ENCODE measurements at regions not wholly inside any gene's neighbourhood (a gene's known extent, or its start where the extent isn't known, plus 50 kb on each side); places are given as distances from the start of the nearest gene placed in this dataset.

- TF ChIP-seq CTCF (IDR thresholded peaks at IDR 0.05): no peak
- no peak for TF ChIP-seq FOXJ3 (CRISPR knock-in tag; IDR thresholded peaks at IDR 0.05)
- no peak for TF ChIP-seq SIN3A (IDR thresholded peaks at IDR 0.05; ENCODE audit: borderline replicate concordance, low read depth, low read length)
- no peak for TF ChIP-seq RXRA (IDR thresholded peaks at IDR 0.05; ENCODE audit: borderline replicate concordance, low read depth)
- no peak for TF ChIP-seq POLR2AphosphoS5 (IDR thresholded peaks at IDR 0.05; ENCODE audit: low read depth, low read length)
- no peak for TF ChIP-seq MXI1 (IDR thresholded peaks at IDR 0.05; ENCODE audit: low read depth, low read length)
- TF ChIP-seq NRF1 (IDR thresholded peaks at IDR 0.05; ENCODE audit: low read depth, low read length): no peak
- TF ChIP-seq EZH2phosphoT487 (IDR thresholded peaks at IDR 0.05; ENCODE audit: borderline replicate concordance, low read depth): no peak
These were observed 346.1 kb downstream of the SIPA1L2 start for GRCh38 chr1:232283864-232284263.

All from SK-N-SH (cell line).